ENCODE measurements at regions not wholly inside any gene's neighbourhood (a gene's known extent, or its start where the extent isn't known, plus 50 kb on each side); places are given as distances from the start of the nearest gene placed in this dataset.
"Not testable (repeated sequence)": the region's sequence is repeated elsewhere in the genome, so short reads cannot be mapped to it uniquely, and the experiment has no call there.

GRCh38 chr15:20470810-20471209, 70.8 kb downstream of the GOLGA6L6 start:
- not testable (repeated sequence) for TF ChIP-seq CTCF (IDR thresholded peaks at IDR 0.05; ENCODE audit: poor library complexity, severe bottlenecking); REST (IDR thresholded peaks at IDR 0.05; ENCODE audit: borderline replicate concordance); RAD21 (conservative IDR thresholded peaks at IDR 0.05); POLR2AphosphoS5 (IDR thresholded peaks at IDR 0.05)

All from neural cell (in vitro differentiated cells).